BE2C (cell line): ENCODE measurements at regions not wholly inside any gene's neighbourhood (a gene's known extent, or its start where the extent isn't known, plus 50 kb on each side); places are given as distances from the start of the nearest gene placed in this dataset.

Source experiments
- DNase-seq: peaks from one replicate; pipeline ENCODE4 v3.0.0-alpha.2; 2020
- H3K27me3 ChIP-seq: fragments of 250-450 bp; sonication (Bioruptor Pico); 2 replicates; pipeline ENCODE4 v1.5.1; 2020; ENCODE audit warnings: mild to moderate bottlenecking
- H3K36me3 ChIP-seq: fragments of 250-450 bp; sonication (Bioruptor Pico); 2 replicates; pipeline ENCODE4 v1.5.1; 2020; ENCODE audit warnings: mild to moderate bottlenecking
- H3K4me1 ChIP-seq: fragments of 250-450 bp; sonication (Bioruptor Pico); 2 replicates; pipeline ENCODE4 v1.5.1; 2020
- H3K4me3 ChIP-seq: 2 replicates; pipeline ENCODE4 v1.5.1; 2011; ENCODE audit warnings: low read depth, low read length
- H3K9me3 ChIP-seq: fragments of 250-450 bp; sonication (Bioruptor Pico); 2 replicates; pipeline ENCODE4 v1.5.1; 2020
- TF ChIP-seq, protein P1 (sequence below): IDR thresholded peaks from 2 replicates; pipeline ENCODE4 v1.5.1; 2012; ENCODE audit warnings: mild to moderate bottlenecking, low read depth, low read length

DNA sequence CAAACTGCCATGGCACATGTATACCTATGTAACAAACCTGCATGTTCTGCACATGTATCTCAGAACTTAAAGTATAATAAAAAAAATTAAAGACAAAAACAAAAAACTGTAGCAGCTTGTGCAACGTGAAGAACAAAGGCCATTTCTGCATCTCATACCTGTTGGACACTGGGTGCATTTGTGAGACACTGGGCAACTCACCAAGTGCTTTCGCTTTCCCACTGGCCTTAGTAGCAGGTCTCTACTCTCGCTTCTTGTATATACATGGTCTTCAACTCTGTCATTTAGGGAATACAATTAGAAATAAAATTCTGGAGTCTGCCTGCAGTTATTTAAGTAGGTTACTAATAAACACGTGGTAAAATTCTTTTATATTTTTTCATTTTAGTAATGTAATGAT lies 423.8 kb downstream of the CBLN4 start:
- TF ChIP-seq, protein P1, sequence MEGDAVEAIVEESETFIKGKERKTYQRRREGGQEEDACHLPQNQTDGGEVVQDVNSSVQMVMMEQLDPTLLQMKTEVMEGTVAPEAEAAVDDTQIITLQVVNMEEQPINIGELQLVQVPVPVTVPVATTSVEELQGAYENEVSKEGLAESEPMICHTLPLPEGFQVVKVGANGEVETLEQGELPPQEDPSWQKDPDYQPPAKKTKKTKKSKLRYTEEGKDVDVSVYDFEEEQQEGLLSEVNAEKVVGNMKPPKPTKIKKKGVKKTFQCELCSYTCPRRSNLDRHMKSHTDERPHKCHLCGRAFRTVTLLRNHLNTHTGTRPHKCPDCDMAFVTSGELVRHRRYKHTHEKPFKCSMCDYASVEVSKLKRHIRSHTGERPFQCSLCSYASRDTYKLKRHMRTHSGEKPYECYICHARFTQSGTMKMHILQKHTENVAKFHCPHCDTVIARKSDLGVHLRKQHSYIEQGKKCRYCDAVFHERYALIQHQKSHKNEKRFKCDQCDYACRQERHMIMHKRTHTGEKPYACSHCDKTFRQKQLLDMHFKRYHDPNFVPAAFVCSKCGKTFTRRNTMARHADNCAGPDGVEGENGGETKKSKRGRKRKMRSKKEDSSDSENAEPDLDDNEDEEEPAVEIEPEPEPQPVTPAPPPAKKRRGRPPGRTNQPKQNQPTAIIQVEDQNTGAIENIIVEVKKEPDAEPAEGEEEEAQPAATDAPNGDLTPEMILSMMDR = no peak
- DNase-seq = no peak
- no peaks in the 10 kb centered on the region for H3K27me3 ChIP-seq
- H3K4me3 ChIP-seq = no peak overlapping the region
- H3K4me1 ChIP-seq = peaks cover 25% of the 10 kb centered on the region
- no peaks in the 10 kb centered on the region for H3K36me3 ChIP-seq
- H3K9me3 ChIP-seq = no peaks in the 10 kb centered on the region; the same call in 1 of the 2 replicates

DNA sequence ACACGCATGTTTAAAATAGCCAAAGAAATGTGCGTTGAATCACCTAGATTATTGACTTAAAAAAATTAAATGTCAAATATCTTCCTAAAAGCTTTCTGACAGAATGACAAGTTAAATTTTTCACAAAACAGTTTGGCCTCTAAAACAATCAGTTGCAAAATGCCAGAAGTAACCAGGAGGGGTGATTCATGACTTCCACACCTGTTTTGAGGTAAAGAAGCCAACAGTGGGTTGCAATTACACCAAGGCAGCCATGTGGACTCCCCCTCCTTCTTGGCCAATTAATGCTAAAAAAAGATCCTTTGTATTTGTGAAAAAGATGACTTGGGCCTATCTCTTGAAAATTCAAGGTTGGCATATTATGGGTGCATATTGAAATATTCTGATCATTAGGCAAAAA lies 424.8 kb downstream of the CBLN4 start:
- DNase-seq = no peak
- Histone ChIP-seq H3K4me1 (peaks cover 32% of the 10 kb centered on the region), H3K9me3 (no peaks in the 10 kb centered on the region; the same call in 1 of the 2 replicates), H3K36me3 (no peaks in the 10 kb centered on the region), H3K27me3 (no peaks in the 10 kb centered on the region), H3K4me3 (no peak overlapping the region)
- TF ChIP-seq, protein P1 = no peak

DNA sequence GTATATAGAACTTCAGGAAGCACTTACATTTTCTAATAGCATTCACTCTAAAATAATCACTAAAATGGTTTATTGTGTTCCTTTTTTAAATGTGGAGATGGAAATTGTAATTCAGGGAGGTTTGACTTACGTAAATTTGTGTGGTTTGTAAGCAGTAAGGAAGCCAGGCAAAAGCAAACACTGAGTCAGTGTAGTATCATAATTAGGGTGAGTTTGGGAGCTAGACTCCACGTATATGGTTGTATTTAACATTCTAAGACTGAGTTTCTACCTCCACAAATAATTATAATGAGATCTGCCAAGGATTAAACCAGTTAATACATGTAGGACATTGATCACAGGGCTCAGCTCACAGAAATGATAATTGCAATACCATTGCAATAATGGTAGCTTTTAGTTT lies 425.5 kb downstream of the CBLN4 start:
- no peak for DNase-seq
- Histone ChIP-seq H3K36me3 (no peaks in the 10 kb centered on the region), H3K9me3 (no peaks in the 10 kb centered on the region; the same call in 1 of the 2 replicates), H3K4me3 (no peak overlapping the region), H3K4me1 (peaks cover 35% of the 10 kb centered on the region), H3K27me3 (no peaks in the 10 kb centered on the region)
- TF ChIP-seq, protein P1 = no peak

DNA sequence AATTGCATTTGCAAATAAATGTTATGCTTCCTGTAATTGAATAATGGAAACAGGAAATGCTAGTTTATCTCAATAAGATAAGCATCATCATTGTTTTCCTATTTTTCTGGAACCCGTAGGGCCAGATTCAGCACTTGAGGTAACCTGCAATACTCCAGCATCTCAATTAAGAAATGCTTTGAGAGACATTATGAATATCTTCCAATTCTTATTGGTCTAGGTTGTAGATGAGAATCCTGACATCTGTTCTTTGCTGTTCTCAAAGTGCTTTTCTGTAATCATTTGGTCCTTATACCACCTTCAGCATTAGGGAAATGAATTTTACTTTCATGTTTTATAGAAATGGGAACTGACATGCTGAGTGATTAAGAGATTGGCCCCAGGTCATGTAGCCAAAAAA lies 428.3 kb downstream of the CBLN4 start:
- H3K36me3 ChIP-seq = no peaks in the 10 kb centered on the region
- TF ChIP-seq, protein P1 = no peak
- DNase-seq = no peak
- no peaks in the 10 kb centered on the region for H3K27me3 ChIP-seq
- no peak overlapping the region for H3K4me3 ChIP-seq
- H3K4me1 ChIP-seq = peaks cover 21% of the 10 kb centered on the region
- no peaks in the 10 kb centered on the region for H3K9me3 ChIP-seq

DNA sequence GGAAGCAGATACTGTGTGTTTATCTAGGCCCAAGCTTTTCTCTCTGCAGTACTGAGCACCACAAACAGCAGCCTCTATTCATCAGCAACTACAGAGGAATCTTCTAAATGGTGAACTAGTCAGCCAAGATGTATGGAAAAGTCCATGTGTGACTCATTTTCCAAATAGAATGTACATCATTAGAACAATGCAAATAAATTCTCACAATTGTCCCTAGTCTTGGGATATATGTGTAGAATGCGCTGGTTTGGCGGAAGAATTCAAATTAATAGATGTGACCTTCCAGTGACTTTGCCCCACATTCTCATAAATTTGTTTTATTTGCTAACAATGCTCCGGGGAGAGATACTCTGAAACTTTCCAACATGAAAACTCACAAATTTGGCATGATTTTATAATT lies 436.2 kb downstream of the CBLN4 start:
- Histone ChIP-seq H3K36me3 (no peaks in the 10 kb centered on the region), H3K4me1 (no peaks in the 10 kb centered on the region), H3K27me3 (no peaks in the 10 kb centered on the region), H3K4me3 (no peak overlapping the region), H3K9me3 (no peaks in the 10 kb centered on the region)
- TF ChIP-seq, protein P1 = no peak
- no peak for DNase-seq

DNA sequence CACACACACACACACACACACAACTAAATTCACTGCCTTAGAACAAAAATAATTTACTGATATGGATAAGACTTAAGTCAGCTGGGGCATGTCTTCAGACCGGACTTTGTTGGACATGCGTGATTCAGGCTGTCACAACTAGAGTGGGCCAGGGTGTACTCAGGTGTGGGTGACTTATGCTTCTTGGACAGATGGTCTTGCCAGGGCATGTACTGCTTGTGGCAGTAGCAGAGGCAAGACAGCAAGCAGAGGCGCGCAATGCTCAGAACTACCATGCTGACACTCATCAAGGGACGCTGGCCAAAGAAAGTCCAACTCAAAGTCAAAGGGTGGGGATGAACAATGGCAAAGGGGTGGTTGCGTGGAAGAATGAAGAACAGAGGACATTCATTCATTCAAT lies 437.5 kb downstream of the CBLN4 start:
- Histone ChIP-seq H3K27me3 (no peaks in the 10 kb centered on the region), H3K9me3 (no peaks in the 10 kb centered on the region), H3K4me1 (no peaks in the 10 kb centered on the region), H3K4me3 (no peak overlapping the region), H3K36me3 (no peaks in the 10 kb centered on the region)
- TF ChIP-seq, protein P1 = no peak
- no peak for DNase-seq
